Hepatocyte (in vitro differentiated cells): ENCODE measurements at regions not wholly inside any gene's neighbourhood (a gene's known extent, or its start where the extent isn't known, plus 50 kb on each side); places are given as distances from the start of the nearest gene placed in this dataset.

Source experiments
- CTCF ChIP-seq: fragments of 200-600 bp; sonication (generic); IDR thresholded peaks from 2 replicates; pipeline ENCODE4 v1.5.1; 2016; ENCODE audit warnings: antibody characterized with exemption, mild to moderate bottlenecking; ENCODE audit not compliant: poor library complexity
- EZH2phosphoT487 ChIP-seq: fragments of 200-600 bp; sonication (generic); IDR thresholded peaks from one replicate; pipeline ENCODE4 v1.6.1; 2018; ENCODE audit warnings: antibody characterized with exemption, mild to moderate bottlenecking, low read depth, moderate library complexity; ENCODE audit not compliant: unreplicated experiment, severe bottlenecking

- TF ChIP-seq CTCF (no peak), EZH2phosphoT487 (no peak)
Measured at GRCh38 chr6:156082012-156082411, 626.4 kb upstream of the NOX3 start.
